Neural cell (in vitro differentiated cells): ENCODE measurements at regions not wholly inside any gene's neighbourhood (a gene's known extent, or its start where the extent isn't known, plus 50 kb on each side); places are given as distances from the start of the nearest gene placed in this dataset.

Experiments used
- H2AFZ ChIP-seq: fragments of 200-600, 300-800 bp; sonication (generic), shearing (Covaris generic); 2 replicates; pipeline ENCODE4 v1.6.0; 2014; ENCODE audit warnings: low read depth, mild to moderate bottlenecking, antibody characterized with exemption, low read length, moderate library complexity
- H3F3A ChIP-seq: fragments of 200-600 bp; shearing (Covaris generic); 2 replicates; pipeline ENCODE4 v1.6.1; 2016; ENCODE audit warnings: mild to moderate bottlenecking, moderate library complexity, mixed read lengths, antibody characterized with exemption, low read length; ENCODE audit not compliant: insufficient read depth, poor library complexity, severe bottlenecking
- H3K27ac ChIP-seq: fragments of 200-600, 300-800 bp; sonication (generic), shearing (Covaris generic); 2 replicates; pipeline ENCODE4 v1.5.1; 2014; ENCODE audit warnings: mild to moderate bottlenecking, low read length, moderate library complexity
- H3K27me3 ChIP-seq: fragments of 300-800, 200-600 bp; sonication (generic), shearing (Covaris generic); 2 replicates; pipeline ENCODE4 v1.6.0; 2014; ENCODE audit warnings: mild to moderate bottlenecking, low read depth, low read length, moderate library complexity; ENCODE audit not compliant: insufficient read depth
- H3K36me3 ChIP-seq: fragments of 300-800, 200-600 bp; sonication (generic), shearing (Covaris generic); 2 replicates; pipeline ENCODE4 v1.5.1; 2014; ENCODE audit warnings: mild to moderate bottlenecking, antibody characterized with exemption, low read length, moderate library complexity; ENCODE audit not compliant: insufficient read depth
- H3K4me2 ChIP-seq: fragments of 300-800, 200-600 bp; sonication (generic), shearing (Covaris generic); 2 replicates; pipeline ENCODE4 v1.6.0; 2014; ENCODE audit warnings: mild to moderate bottlenecking, low read length
- H3K4me3 ChIP-seq: fragments of 300-800, 200-600 bp; sonication (generic), shearing (Covaris generic); 2 replicates; pipeline ENCODE4 v1.5.1; 2014; ENCODE audit warnings: mild to moderate bottlenecking, low read length, moderate library complexity
- H3K79me2 ChIP-seq: fragments of 200-600 bp; shearing (Covaris generic); replicated peaks from 2 replicates; pipeline ENCODE4 v1.6.0; 2014; ENCODE audit warnings: mild to moderate bottlenecking, low read length, moderate library complexity; ENCODE audit not compliant: insufficient read depth
- H3K9ac ChIP-seq: fragments of 300-800, 200-600 bp; sonication (generic), shearing (Covaris generic); 2 replicates; pipeline ENCODE4 v1.6.1; 2016; ENCODE audit warnings: mild to moderate bottlenecking, low read length, mixed read lengths
- H3K9me2 ChIP-seq: fragments of 200-600 bp; shearing (Covaris generic); 2 replicates; pipeline ENCODE4 v1.6.1; 2016; ENCODE audit warnings: mild to moderate bottlenecking, low read length, mixed read lengths; ENCODE audit not compliant: insufficient read depth
- H3K9me3 ChIP-seq: fragments of 200-600, 300-800 bp; sonication (generic), shearing (Covaris generic); 2 replicates; pipeline ENCODE4 v1.6.1; 2016; ENCODE audit warnings: mild to moderate bottlenecking, mixed run types, low read length, moderate library complexity, mixed read lengths
- H4K20me1 ChIP-seq: fragments of 200-600 bp; shearing (Covaris generic); 2 replicates; pipeline ENCODE4 v1.6.1; 2016; ENCODE audit warnings: mild to moderate bottlenecking, mixed run types; ENCODE audit not compliant: insufficient read depth
- CTCF ChIP-seq: fragments of 450-650 bp; IDR thresholded peaks from 2 replicates; pipeline ENCODE4 v1.5.1; 2014; ENCODE audit warnings: antibody characterized with exemption, mild to moderate bottlenecking, moderate library complexity; ENCODE audit not compliant: poor library complexity, severe bottlenecking
- EP300 ChIP-seq: fragments of 450-650 bp; conservative IDR thresholded peaks from 2 replicates; pipeline ENCODE4 v1.6.1; 2014; ENCODE audit warnings: antibody characterized with exemption, mild to moderate bottlenecking, moderate library complexity; ENCODE audit not compliant: poor library complexity, severe bottlenecking
- EZH2 ChIP-seq: fragments of 200-600, 300-800 bp; shearing (Covaris generic), sonication (generic); IDR thresholded peaks from 2 replicates; pipeline ENCODE4 v1.6.1; 2014; ENCODE audit warnings: antibody characterized with exemption, low read length, borderline replicate concordance, mild to moderate bottlenecking; ENCODE audit not compliant: insufficient read depth, poor library complexity, severe bottlenecking
- MXI1 ChIP-seq: fragments of 450-650 bp; conservative IDR thresholded peaks from 2 replicates; pipeline ENCODE4 v1.6.1; 2014; ENCODE audit warnings: antibody characterized with exemption, mild to moderate bottlenecking; ENCODE audit not compliant: poor library complexity, severe bottlenecking
- POLR2AphosphoS5 ChIP-seq: IDR thresholded peaks from 2 replicates; pipeline ENCODE4 v1.6.1; 2012
- RAD21 ChIP-seq: fragments of 450-650 bp; conservative IDR thresholded peaks from 2 replicates; pipeline ENCODE4 v1.6.1; 2014; ENCODE audit warnings: antibody characterized with exemption, mild to moderate bottlenecking, moderate library complexity
- REST ChIP-seq: IDR thresholded peaks from 2 replicates; pipeline ENCODE4 v1.6.1; 2012; ENCODE audit warnings: borderline replicate concordance
- SMC3 ChIP-seq: fragments of 450-650 bp; conservative IDR thresholded peaks from 2 replicates; pipeline ENCODE4 v1.6.1; 2014; ENCODE audit warnings: antibody characterized with exemption, mild to moderate bottlenecking, moderate library complexity; ENCODE audit not compliant: poor library complexity
- TAF1 ChIP-seq: IDR thresholded peaks from 2 replicates; pipeline ENCODE4 v1.6.1; 2012; ENCODE audit warnings: low read depth

- no peak overlapping the region for H2AFZ ChIP-seq
- no peaks in the 10 kb centered on the region for H3F3A ChIP-seq
- no peak overlapping the region for H3K27ac ChIP-seq
- no peaks in the 10 kb centered on the region for H4K20me1 ChIP-seq
- H3K36me3 ChIP-seq, result no peaks in the 10 kb centered on the region
- TF ChIP-seq MXI1, result no peak
- no peak for TF ChIP-seq CTCF
- TF ChIP-seq SMC3, result no peak
- TF ChIP-seq RAD21, result no peak
- no peak for TF ChIP-seq EP300
- no peak for TF ChIP-seq TAF1
- no peak for TF ChIP-seq REST
- no peak for TF ChIP-seq POLR2AphosphoS5
- TF ChIP-seq EZH2, result no peak
- H3K79me2 ChIP-seq, result no peaks in the 10 kb centered on the region
- no peak overlapping the region for H3K4me3 ChIP-seq
- H3K9me2 ChIP-seq, result no peaks in the 10 kb centered on the region
- no peaks in the 10 kb centered on the region for H3K27me3 ChIP-seq
- no peak overlapping the region for H3K4me2 ChIP-seq
- H3K9me3 ChIP-seq, result no peaks in the 10 kb centered on the region
- no peak overlapping the region for H3K9ac ChIP-seq
Measured at GRCh38 chr12:33116284-33116683, 219.7 kb upstream of the PKP2 start.

- TF ChIP-seq RAD21 (no peak), EP300 (no peak), EZH2 (no peak), REST (no peak)
- Histone ChIP-seq H3K79me2 (no peaks in the 10 kb centered on the region), H3K9me2 (no peaks in the 10 kb centered on the region), H3K4me2 (no peak overlapping the region), H3K27ac (no peak overlapping the region), H3K4me3 (no peak overlapping the region), H3K27me3 (no peaks in the 10 kb centered on the region), H3F3A (no peaks in the 10 kb centered on the region), H4K20me1 (no peaks in the 10 kb centered on the region), H2AFZ (no peak overlapping the region), H3K9ac (no peak overlapping the region), H3K36me3 (no peaks in the 10 kb centered on the region), H3K9me3 (no peaks in the 10 kb centered on the region)
Measured at GRCh38 chr12:33115716-33116115, 219.1 kb upstream of the PKP2 start.
